Activated naive CD4-positive, alpha-beta T cell treated with anti-CD3 and anti-CD28 coated beads for 36 hours (primary cell): ENCODE measurements at regions not wholly inside any gene's neighbourhood (a gene's known extent, or its start where the extent isn't known, plus 50 kb on each side); places are given as distances from the start of the nearest gene placed in this dataset.
"Not testable (repeated sequence)": the region's sequence is repeated elsewhere in the genome, so short reads cannot be mapped to it uniquely, and the experiment has no call there.

Experiments used
- CTCF ChIA-PET: fragments of 350-600 bp; sonication (Branson Sonifier 250); formaldehyde crosslinking; loops from one replicate; lab custom pipeline; 2021; ENCODE audit warnings: antibody characterized with exemption; lab: Charles Lee
- DNase-seq: peaks from one replicate; pipeline ENCODE4 v3.0.0-alpha.2; 2020
- H3K27ac Mint-ChIP-seq: one replicate; pipeline ENCODE4 v1.8.0; 2021; ENCODE audit warnings: mild to moderate bottlenecking, mixed read lengths
- H3K27me3 Mint-ChIP-seq: one replicate; pipeline ENCODE4 v1.8.0; 2021; ENCODE audit warnings: low read depth, mixed read lengths
- H3K36me3 Mint-ChIP-seq: one replicate; pipeline ENCODE4 v1.8.0; 2021; ENCODE audit warnings: low read depth, mixed read lengths
- H3K4me1 Mint-ChIP-seq: one replicate; pipeline ENCODE4 v1.8.0; 2021; ENCODE audit warnings: low read depth, mixed read lengths
- H3K4me3 Mint-ChIP-seq: one replicate; pipeline ENCODE4 v1.8.0; 2021; ENCODE audit warnings: mild to moderate bottlenecking, moderate library complexity, mixed read lengths
- H3K9me3 Mint-ChIP-seq: one replicate; pipeline ENCODE4 v1.8.0; 2021; ENCODE audit warnings: mixed read lengths
- intact Hi-C: fragments of 100-400 bp; cut with micrococcal nuclease; formaldehyde crosslinking; loops from one replicate; pipeline ENCODE4 v1.15.1; 2023

DNA sequence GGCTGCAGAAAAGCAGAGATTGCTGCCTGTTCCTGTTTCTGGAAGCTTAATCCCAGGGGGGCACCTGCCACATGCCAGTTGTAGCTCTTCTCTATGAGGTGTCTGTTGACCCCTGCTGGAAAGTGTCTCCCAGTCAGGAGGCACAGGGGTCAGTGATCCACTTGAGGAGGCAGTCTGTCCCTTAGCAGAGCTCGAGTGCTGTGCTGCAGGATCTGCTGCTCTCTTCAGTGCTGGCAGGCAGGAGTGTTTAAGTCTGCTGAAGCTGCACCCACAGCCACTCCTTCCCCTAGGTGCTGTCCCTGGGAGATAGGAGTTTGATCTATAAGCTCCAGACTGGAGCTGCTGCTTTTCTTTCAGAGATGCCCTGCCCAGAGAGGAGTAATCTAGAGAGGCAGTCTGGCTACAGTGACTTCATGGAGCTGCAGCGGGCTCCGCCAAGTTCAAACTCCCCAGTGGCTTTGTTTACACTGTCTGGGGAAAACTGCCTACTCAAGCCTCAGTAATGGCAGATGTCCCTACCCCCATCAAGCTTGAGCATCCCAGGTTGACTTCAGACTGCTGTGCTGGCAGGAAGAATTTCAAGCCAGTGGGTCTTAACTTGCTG, 57.6 kb upstream of the CROT start:
- intact Hi-C loops: no loop called here
- Mint-ChIP-seq H3K9me3 (no peaks in the 10 kb centered on the region), H3K4me3 (no peak overlapping the region), H3K27ac (no peak overlapping the region), H3K4me1 (no peaks in the 10 kb centered on the region), H3K36me3 (no peaks in the 10 kb centered on the region), H3K27me3 (peaks cover 8% of the 10 kb centered on the region)
- CTCF ChIA-PET: no interaction called here
- DNase-seq: no peak

DNA sequence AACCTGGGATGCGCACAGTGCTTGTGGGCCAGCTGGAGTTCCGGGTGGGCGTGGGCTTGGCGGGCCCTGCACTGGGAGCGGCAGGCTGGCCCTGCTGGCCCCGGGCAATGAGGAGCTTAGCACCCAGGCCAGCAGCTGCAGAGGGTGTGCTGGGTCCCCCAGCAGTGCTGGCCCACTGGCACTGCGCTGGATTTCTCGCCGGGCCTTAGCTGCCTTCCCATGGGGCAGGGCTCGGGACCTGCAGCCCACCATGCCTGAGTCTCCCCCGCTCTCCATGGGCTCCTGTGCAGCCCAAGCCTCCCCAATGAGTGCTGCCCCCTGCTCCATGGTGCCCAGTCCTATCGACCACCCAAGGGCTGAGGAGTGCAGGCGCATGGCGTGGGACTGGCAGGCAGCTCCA, 56.7 kb upstream of the CROT start:
- DNase-seq, H3K36me3 Mint-ChIP-seq, H3K9me3 Mint-ChIP-seq, intact Hi-C loops, H3K4me3 Mint-ChIP-seq, CTCF ChIA-PET, H3K27ac Mint-ChIP-seq, H3K4me1 Mint-ChIP-seq: not testable (repeated sequence)
- peaks cover 13% of the 10 kb centered on the region for H3K27me3 Mint-ChIP-seq

DNA sequence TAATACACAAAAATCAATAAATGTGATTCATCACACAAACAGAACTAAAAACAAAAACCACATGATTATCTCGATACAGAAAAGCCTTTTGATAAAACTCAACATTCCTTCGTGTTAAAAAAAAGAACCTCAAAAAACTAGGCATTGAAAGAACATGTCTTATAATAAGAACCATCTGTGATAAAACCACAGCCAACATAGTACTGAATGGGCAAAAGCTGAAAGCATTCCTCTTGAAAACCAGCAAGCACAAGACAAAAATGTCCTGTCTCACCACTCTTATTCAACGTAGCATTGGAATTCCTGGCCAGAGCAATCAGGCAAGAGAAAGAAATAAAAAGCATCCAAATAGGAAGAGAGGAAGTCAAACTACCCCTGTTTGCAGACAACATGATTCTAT, 49.9 kb upstream of the CROT start:
- intact Hi-C loops, H3K4me1 Mint-ChIP-seq, H3K4me3 Mint-ChIP-seq, H3K9me3 Mint-ChIP-seq, H3K27ac Mint-ChIP-seq, H3K36me3 Mint-ChIP-seq, DNase-seq: not testable (repeated sequence)
- CTCF ChIA-PET: interaction anchor here (0.6 kb wide), 1 partner anchor 11 kb away, joined by 5 read pairs; no protein-coding TSS in a partner anchor
- peaks cover 15% of the 10 kb centered on the region for H3K27me3 Mint-ChIP-seq
